Gastrocnemius medialis (tissue), 4 donors: ENCODE measurements at regions not wholly inside any gene's neighbourhood (a gene's known extent, or its start where the extent isn't known, plus 50 kb on each side); places are given as distances from the start of the nearest gene placed in this dataset.

Experiments used
- ATAC-seq, 2 donors: fragments of 150-250 bp; one replicate each; pipeline ENCODE4 v1.9.1; 2016
- DNase-seq, 2 donors: peaks; one replicate each; pipeline ENCODE4 v3.0.0-alpha.2; 2019
- H3K27ac ChIP-seq, 4 donors: fragments of 200-600 bp; sonication (generic); 1 replicate in 1 of 4; 2 replicates in 3 of 4; pipeline ENCODE4 v1.5.1; 2016 to 2018; ENCODE audit warnings: mild to moderate bottlenecking in 2 of 4, moderate library complexity in 1 of 4
- H3K27me3 ChIP-seq, 3 donors: fragments of 200-600 bp; sonication (generic) in 2 of 3; 1 replicate in 1 of 3; 2 replicates in 2 of 3; pipeline versions ENCODE4 v1.5.1 to v1.6.0; 2016 to 2019; ENCODE audit warnings: mild to moderate bottlenecking in 1 of 3, moderate library complexity in 1 of 3
- H3K36me3 ChIP-seq, 2 donors: fragments of 200-600 bp; sonication (generic) in 1 of 2; one replicate each; pipeline ENCODE4 v1.5.1; 2017 to 2018
- H3K4me1 ChIP-seq, 2 donors: fragments of 200-600 bp; sonication (generic) in 1 of 2; one replicate each; pipeline ENCODE4 v1.5.1; 2016 to 2017; ENCODE audit warnings: mild to moderate bottlenecking in 2 of 2
- H3K4me3 ChIP-seq, 4 donors: fragments of 200-600 bp; sonication (generic) in 3 of 4; 1 replicate in 1 of 4; 2 replicates in 3 of 4; pipeline ENCODE4 v1.5.1; 2016 to 2019; ENCODE audit warnings: mild to moderate bottlenecking in 2 of 4
- H3K9me3 ChIP-seq, 3 donors: fragments of 200-600 bp; sonication (generic) in 2 of 3; 1 replicate in 1 of 3; 2 replicates in 2 of 3; pipeline ENCODE4 v1.5.1; 2016 to 2019
- CTCF ChIP-seq, 5 experiments: fragments of 450-650 bp in 3 of 5; fragments of 200-600 bp in 2 of 5; sonication (generic) in 2 of 5; IDR thresholded peaks in 4 of 5; conservative IDR thresholded peaks in 1 of 5; 1 replicate in 4 of 5; 2 replicates in 1 of 5; pipeline ENCODE4 v1.5.1; 2016 to 2019; ENCODE audit warnings: antibody characterized with exemption in 5 of 5, mild to moderate bottlenecking in 3 of 5, moderate library complexity in 3 of 5
- POLR2A ChIP-seq, 2 donors: fragments of 450-650 bp; IDR thresholded peaks; one replicate each; pipeline ENCODE4 v1.6.1; 2017; ENCODE audit warnings: antibody characterized with exemption in 2 of 2, mild to moderate bottlenecking in 2 of 2, moderate library complexity in 2 of 2
- in situ Hi-C, 4 donors: fragments of 200-750 bp; cut with MboI; loops; one replicate each; pipeline versions ENCODE4 v1.15.0 to v1.8.0; 2017; ENCODE audit warnings: low sequenced_read_pairs in 4 of 4
- intact Hi-C: fragments of 100-400 bp; cut with DNase I; formaldehyde crosslinking; loops from one replicate; pipeline ENCODE4 v1.15.1; 2023; ENCODE audit warnings: low total_unique reads

GRCh38 chr18:2060086-2060485, 511.2 kb downstream of the METTL4 start:
- TF ChIP-seq CTCF (IDR thresholded peaks at IDR 0.05 in 4 of 5, conservative IDR thresholded peaks at IDR 0.05 in 1 of 5) (no peak), POLR2A (IDR thresholded peaks at IDR 0.05) (no peak)
- intact Hi-C loops (no loop called here), in situ Hi-C loops (no loop called here)
- Histone ChIP-seq H3K36me3 (no peaks in the 10 kb centered on the region), H3K9me3 (no peaks in the 10 kb centered on the region), H3K27ac (no peak overlapping the region), H3K27me3 (no peaks in the 10 kb centered on the region), H3K4me1 (no peaks in the 10 kb centered on the region), H3K4me3 (no peak overlapping the region)
- DNase-seq = no peak
- no peak for ATAC-seq

- ATAC-seq (no peak), DNase-seq (no peak)
- Histone ChIP-seq H3K9me3 (no peaks in the 10 kb centered on the region), H3K4me3 (no peak overlapping the region), H3K36me3 (no peaks in the 10 kb centered on the region), H3K4me1 (no peaks in the 10 kb centered on the region), H3K27ac (no peak overlapping the region), H3K27me3 (no peaks in the 10 kb centered on the region)
- TF ChIP-seq POLR2A (IDR thresholded peaks at IDR 0.05) = no peak
- no peak for TF ChIP-seq CTCF (IDR thresholded peaks at IDR 0.05 in 4 of 5, conservative IDR thresholded peaks at IDR 0.05 in 1 of 5)
- intact Hi-C loops (no loop called here), in situ Hi-C loops (no loop called here)
Measured at GRCh38 chr18:2070631-2071030, 500.7 kb downstream of the METTL4 start.

GRCh38 chr18:2075499-2075898, 495.8 kb downstream of the METTL4 start:
- Histone ChIP-seq H3K27me3 (no peaks in the 10 kb centered on the region), H3K4me3 (no peak overlapping the region), H3K27ac (no peak overlapping the region), H3K4me1 (no peaks in the 10 kb centered on the region), H3K36me3 (no peaks in the 10 kb centered on the region), H3K9me3 (no peaks in the 10 kb centered on the region)
- ATAC-seq (no peak), DNase-seq (no peak)
- TF ChIP-seq CTCF (IDR thresholded peaks at IDR 0.05 in 4 of 5, conservative IDR thresholded peaks at IDR 0.05 in 1 of 5) (no peak), POLR2A (IDR thresholded peaks at IDR 0.05) (no peak)
- in situ Hi-C loops = no loop called here
- intact Hi-C loops = no loop called here

- no peaks in the 10 kb centered on the region for H3K27me3 ChIP-seq
- H3K4me1 ChIP-seq = no peaks in the 10 kb centered on the region
- TF ChIP-seq CTCF (IDR thresholded peaks at IDR 0.05 in 4 of 5, conservative IDR thresholded peaks at IDR 0.05 in 1 of 5) = no peak
- TF ChIP-seq POLR2A (IDR thresholded peaks at IDR 0.05) = no peak
- no peaks in the 10 kb centered on the region for H3K36me3 ChIP-seq
- in situ Hi-C loops (no loop called here), intact Hi-C loops (no loop called here)
- ATAC-seq (no peak), DNase-seq (no peak)
- H3K4me3 ChIP-seq = no peak overlapping the region
- no peaks in the 10 kb centered on the region for H3K9me3 ChIP-seq
- no peak overlapping the region for H3K27ac ChIP-seq
Measured at GRCh38 chr18:2082676-2083075, 488.6 kb downstream of the METTL4 start.

- Histone ChIP-seq H3K36me3 (no peaks in the 10 kb centered on the region), H3K4me1 (no peaks in the 10 kb centered on the region), H3K4me3 (no peak overlapping the region), H3K27me3 (no peaks in the 10 kb centered on the region), H3K27ac (no peak overlapping the region), H3K9me3 (no peaks in the 10 kb centered on the region)
- no peak for DNase-seq
- TF ChIP-seq POLR2A (IDR thresholded peaks at IDR 0.05) (no peak), CTCF (IDR thresholded peaks at IDR 0.05 in 4 of 5, conservative IDR thresholded peaks at IDR 0.05 in 1 of 5) (no peak)
- intact Hi-C loops (no loop called here), in situ Hi-C loops (no loop called here)
- no peak for ATAC-seq
Measured at GRCh38 chr18:2083691-2084090, 487.6 kb downstream of the METTL4 start.
